ENCODE measurements at regions not wholly inside any gene's neighbourhood (a gene's known extent, or its start where the extent isn't known, plus 50 kb on each side); places are given as distances from the start of the nearest gene placed in this dataset.
A peak's percentile ranks its signal among the peaks of the same experiment; 100 is the strongest.

- peak; percentile 21 to 65 for DNase-seq
- no peaks in the 10 kb centered on the region for H3K27me3 ChIP-seq (ENCODE audit: control insufficient read depth, insufficient read depth, low read length)
- ATAC-seq = peak; percentile 92 to 100 (median 93)
- peaks cover 8% of the 10 kb centered on the region for H3K4me1 ChIP-seq (ENCODE audit: control insufficient read depth, insufficient read depth, low read length)
- Mint-ChIP-seq H3K36me3 (no peaks in the 10 kb centered on the region), H3K4me3 (peak overlapping the region; percentile 81), H3K9me3 (no peaks in the 10 kb centered on the region), H3K27ac (peak overlapping the region; percentile 90 to 91), H3K27me3 (ENCODE audit: low read depth in 2 of 2) (no peaks in the 10 kb centered on the region), H3K4me1 (peaks cover 32 to 38% of the 10 kb centered on the region in 2 donors)
- H3K27ac ChIP-seq (ENCODE audit: low read length) = peak overlapping the region; percentile 28
- 39% methylated on average over 7 of the region's 8 CpGs for WGBS (ENCODE audit: insufficient coverage)
- H3K36me3 ChIP-seq (ENCODE audit: control insufficient read depth, insufficient read depth, low read length) = peaks cover 9% of the 10 kb centered on the region
- intact Hi-C loops (cut with micrococcal nuclease) = loop anchor here (5.0 kb wide), 1 partner anchor 36 kb away; no protein-coding TSS in a partner anchor
- no peaks in the 10 kb centered on the region for H3K9me3 ChIP-seq (ENCODE audit: control insufficient read depth, insufficient read depth, low read length)
- H3K4me3 ChIP-seq (ENCODE audit: low read length) = no peak overlapping the region
- TF ChIP-seq CTCF (IDR thresholded peaks at IDR 0.05) = no peak
These were observed 56.2 kb upstream of the DPH5 start for GRCh38 chr1:101081496-101082488.

DNA sequence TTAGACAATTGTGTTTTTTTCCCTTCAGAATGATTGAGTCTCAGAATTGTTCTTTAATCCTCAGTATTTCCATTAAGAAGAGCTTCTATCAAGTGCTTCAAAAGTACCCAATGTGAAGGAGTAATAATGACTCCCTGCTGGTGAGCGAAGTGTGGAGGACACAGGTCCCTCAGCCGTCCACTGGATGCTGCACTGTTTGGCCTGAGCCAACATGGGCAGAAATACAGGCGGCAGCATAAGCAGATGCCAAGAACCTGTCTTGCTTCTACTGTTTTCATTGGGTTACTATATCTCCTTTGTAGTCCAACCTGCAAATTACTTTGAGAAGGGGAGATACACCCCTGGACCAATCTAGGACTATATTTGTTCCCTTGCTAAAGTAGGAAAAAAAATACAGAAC, 55.3 kb upstream of the DPH5 start:
- Mint-ChIP-seq H3K27me3 (ENCODE audit: low read depth in 2 of 2) (no peaks in the 10 kb centered on the region), H3K27ac (peak overlapping the region; percentile 90 to 91), H3K4me3 (peak overlapping the region; percentile 81), H3K4me1 (peaks cover 32 to 38% of the 10 kb centered on the region in 2 donors), H3K36me3 (no peaks in the 10 kb centered on the region), H3K9me3 (no peaks in the 10 kb centered on the region)
- 98% methylated on average over 3 of the region's 3 CpGs for WGBS (ENCODE audit: insufficient coverage)
- no peak for ATAC-seq
- no peaks in the 10 kb centered on the region for H3K9me3 ChIP-seq (ENCODE audit: control insufficient read depth, insufficient read depth, low read length)
- no peak for TF ChIP-seq CTCF (IDR thresholded peaks at IDR 0.05)
- no peaks in the 10 kb centered on the region for H3K27me3 ChIP-seq (ENCODE audit: control insufficient read depth, insufficient read depth, low read length)
- peaks cover 8% of the 10 kb centered on the region for H3K4me1 ChIP-seq (ENCODE audit: control insufficient read depth, insufficient read depth, low read length)
- intact Hi-C loops (cut with micrococcal nuclease) = loop anchor here (5.0 kb wide), 1 partner anchor 36 kb away; no protein-coding TSS in a partner anchor
- H3K4me3 ChIP-seq (ENCODE audit: low read length) = no peak overlapping the region
- H3K36me3 ChIP-seq (ENCODE audit: control insufficient read depth, insufficient read depth, low read length) = peaks cover 7% of the 10 kb centered on the region
- no peak overlapping the region for H3K27ac ChIP-seq (ENCODE audit: low read length)
- no peak for DNase-seq

DNA sequence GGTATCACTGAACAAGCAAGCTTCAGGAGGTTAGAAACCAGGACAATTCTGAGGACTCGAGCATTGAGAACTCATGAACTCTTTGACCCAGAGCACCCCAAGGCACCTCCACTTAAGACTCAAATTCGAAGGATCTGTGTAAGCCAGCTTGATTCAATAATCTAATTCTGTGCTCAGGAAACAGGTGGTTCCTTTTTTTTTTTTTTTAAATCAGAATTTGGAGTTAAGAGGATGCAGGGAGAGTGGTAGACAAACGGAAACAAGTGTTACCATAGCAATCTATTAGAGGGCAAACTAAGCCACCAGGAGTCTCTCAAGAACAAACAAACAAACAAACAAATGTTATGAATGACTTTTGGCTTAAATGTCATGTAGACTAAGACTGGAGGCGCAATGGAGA, 53.8 kb upstream of the DPH5 start:
- no peak for TF ChIP-seq CTCF (IDR thresholded peaks at IDR 0.05)
- Mint-ChIP-seq H3K36me3 (no peaks in the 10 kb centered on the region), H3K4me1 (peaks cover 25 to 38% of the 10 kb centered on the region in 2 donors), H3K27ac (no peak overlapping the region), H3K9me3 (no peaks in the 10 kb centered on the region), H3K4me3 (no peak overlapping the region), H3K27me3 (ENCODE audit: low read depth in 2 of 2) (no peaks in the 10 kb centered on the region)
- H3K27ac ChIP-seq (ENCODE audit: low read length) = no peak overlapping the region
- peaks cover 8% of the 10 kb centered on the region for H3K4me1 ChIP-seq (ENCODE audit: control insufficient read depth, insufficient read depth, low read length)
- H3K9me3 ChIP-seq (ENCODE audit: control insufficient read depth, insufficient read depth, low read length) = no peaks in the 10 kb centered on the region
- intact Hi-C loops (cut with micrococcal nuclease) = no loop called here
- no peak for DNase-seq
- ATAC-seq = no peak
- WGBS (ENCODE audit: insufficient coverage) = 63% methylated on average over 3 of the region's 4 CpGs
- H3K27me3 ChIP-seq (ENCODE audit: control insufficient read depth, insufficient read depth, low read length) = no peaks in the 10 kb centered on the region
- no peak overlapping the region for H3K4me3 ChIP-seq (ENCODE audit: low read length)
- H3K36me3 ChIP-seq (ENCODE audit: control insufficient read depth, insufficient read depth, low read length) = peaks cover 10% of the 10 kb centered on the region

Measured in natural killer cell (primary cell).